ENCODE measurements at regions not wholly inside any gene's neighbourhood (a gene's known extent, or its start where the extent isn't known, plus 50 kb on each side); places are given as distances from the start of the nearest gene placed in this dataset.

DNA sequence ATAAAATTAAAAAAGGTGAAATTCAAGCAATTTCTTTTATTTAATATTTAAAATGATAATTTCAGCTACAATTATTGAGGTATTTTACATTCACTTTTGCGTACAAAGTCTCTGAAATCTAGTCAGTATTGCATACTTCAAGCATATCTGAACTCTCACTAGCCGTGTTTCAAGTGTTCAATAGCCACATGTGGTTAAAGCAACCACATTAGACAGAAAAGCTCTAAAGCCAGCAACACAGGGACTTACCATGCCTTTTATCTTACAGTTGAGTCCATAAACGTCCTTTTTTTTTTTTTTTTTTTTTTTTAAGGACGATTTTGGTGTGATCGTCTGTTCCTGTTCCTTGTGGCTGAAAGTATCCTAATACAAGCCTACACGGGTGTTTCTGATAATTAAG, 257.0 kb upstream of the RGMA start:
- no peak for TF ChIP-seq POLR2AphosphoS5 (IDR thresholded peaks at IDR 0.05)
- TF ChIP-seq, protein P1, sequence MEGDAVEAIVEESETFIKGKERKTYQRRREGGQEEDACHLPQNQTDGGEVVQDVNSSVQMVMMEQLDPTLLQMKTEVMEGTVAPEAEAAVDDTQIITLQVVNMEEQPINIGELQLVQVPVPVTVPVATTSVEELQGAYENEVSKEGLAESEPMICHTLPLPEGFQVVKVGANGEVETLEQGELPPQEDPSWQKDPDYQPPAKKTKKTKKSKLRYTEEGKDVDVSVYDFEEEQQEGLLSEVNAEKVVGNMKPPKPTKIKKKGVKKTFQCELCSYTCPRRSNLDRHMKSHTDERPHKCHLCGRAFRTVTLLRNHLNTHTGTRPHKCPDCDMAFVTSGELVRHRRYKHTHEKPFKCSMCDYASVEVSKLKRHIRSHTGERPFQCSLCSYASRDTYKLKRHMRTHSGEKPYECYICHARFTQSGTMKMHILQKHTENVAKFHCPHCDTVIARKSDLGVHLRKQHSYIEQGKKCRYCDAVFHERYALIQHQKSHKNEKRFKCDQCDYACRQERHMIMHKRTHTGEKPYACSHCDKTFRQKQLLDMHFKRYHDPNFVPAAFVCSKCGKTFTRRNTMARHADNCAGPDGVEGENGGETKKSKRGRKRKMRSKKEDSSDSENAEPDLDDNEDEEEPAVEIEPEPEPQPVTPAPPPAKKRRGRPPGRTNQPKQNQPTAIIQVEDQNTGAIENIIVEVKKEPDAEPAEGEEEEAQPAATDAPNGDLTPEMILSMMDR (IDR thresholded peaks at IDR 0.05): no peak
